Body of pancreas (tissue), 4 donors: ENCODE measurements at regions not wholly inside any gene's neighbourhood (a gene's known extent, or its start where the extent isn't known, plus 50 kb on each side); places are given as distances from the start of the nearest gene placed in this dataset.

Experiments used
- ATAC-seq: fragments of 150-250 bp; one replicate; pipeline ENCODE4 v1.9.1; 2016
- DNase-seq, 4 donors: peaks; one replicate each; pipeline ENCODE4 v3.0.0-alpha.2; 2019
- H3K27ac ChIP-seq, 4 donors: fragments of 200-600 bp; sonication (generic); 1 replicate in 3 of 4; 2 replicates in 1 of 4; pipeline versions ENCODE4 v1.5.1 to v1.6.1; 2016 to 2019; ENCODE audit warnings: mild to moderate bottlenecking in 1 of 4, mixed read lengths in 1 of 4, moderate library complexity in 1 of 4
- H3K27me3 ChIP-seq, 2 donors: fragments of 200-600 bp; sonication (generic); one replicate each; pipeline ENCODE4 v1.6.0; 2016; ENCODE audit warnings: mild to moderate bottlenecking in 1 of 2
- H3K36me3 ChIP-seq, 2 donors: fragments of 200-600 bp; sonication (generic); replicated peaks in 1 of 2; 2 replicates each; pipeline ENCODE4 v1.5.1; 2016; ENCODE audit warnings: low read depth in 2 of 2; ENCODE audit not compliant: insufficient read depth in 1 of 2
- H3K4me1 ChIP-seq: fragments of 200-600 bp; sonication (generic); one replicate; pipeline ENCODE4 v1.6.0; 2016
- H3K4me3 ChIP-seq, 2 donors: fragments of 200-600 bp; sonication (generic); 1 replicate in 1 of 2; 2 replicates in 1 of 2; pipeline ENCODE4 v1.5.1; 2016 to 2019
- H3K9me3 ChIP-seq, 3 donors: fragments of 200-600 bp; sonication (generic); 1 replicate in 2 of 3; 2 replicates in 1 of 3; pipeline ENCODE4 v1.5.1; 2016
- CTCF ChIP-seq, 7 experiments: fragments of 450-650 bp in 4 of 7; fragments of 200-600 bp in 3 of 7; sonication (generic) in 3 of 7; IDR thresholded peaks; one replicate each; pipeline ENCODE4 v1.5.1; 2016 to 2019; ENCODE audit warnings: antibody characterized with exemption in 7 of 7
- POLR2A ChIP-seq, 3 donors: fragments of 450-650 bp; IDR thresholded peaks; one replicate each; pipeline ENCODE4 v1.6.1; 2016; ENCODE audit warnings: antibody characterized with exemption in 3 of 3, mild to moderate bottlenecking in 2 of 3
- WGBS, 2 donors: methylation state at CpG; one replicate each; pipeline ENCODE4 v1.1.5; 2017; 5-methylcytosine and 5-hydroxymethylcytosine counted together
- intact Hi-C: fragments of 100-400 bp; cut with DNase I; formaldehyde crosslinking; loops from one replicate; pipeline ENCODE4 v1.15.1; 2023

- H3K9me3 ChIP-seq = no peaks in the 10 kb centered on the region
- peak overlapping the region in 2 of 4 donors; percentile 41 to 53 for H3K27ac ChIP-seq
- WGBS, 2 donors = 31 to 36% methylated on average over 1 of the region's 1 CpG
- DNase-seq (no peak), ATAC-seq (peak; percentile 15)
- H3K27me3 ChIP-seq = no peaks in the 10 kb centered on the region
- no peaks in the 10 kb centered on the region for H3K36me3 ChIP-seq
- H3K4me3 ChIP-seq = no peak overlapping the region
- no peak for TF ChIP-seq CTCF (IDR thresholded peaks at IDR 0.05)
- TF ChIP-seq POLR2A (IDR thresholded peaks at IDR 0.05) = no peak
- peaks cover 38% of the 10 kb centered on the region for H3K4me1 ChIP-seq
- intact Hi-C loops = no loop called here
Measured at GRCh38 chr1:94654459-94654858, 112.9 kb upstream of the F3 start.

GRCh38 chr1:94654031-94654430, 112.5 kb upstream of the F3 start:
- WGBS, 2 donors = 14 to 15% methylated on average over 1 of the region's 1 CpG
- peaks cover 38% of the 10 kb centered on the region for H3K4me1 ChIP-seq
- ATAC-seq (peak; percentile 45), DNase-seq (peak in 1 of 4 donors; percentile 25)
- no peaks in the 10 kb centered on the region for H3K27me3 ChIP-seq
- no peak overlapping the region for H3K4me3 ChIP-seq
- H3K27ac ChIP-seq = peak overlapping the region in 2 of 4 donors; percentile 41 to 53
- no peaks in the 10 kb centered on the region for H3K9me3 ChIP-seq
- intact Hi-C loops = no loop called here
- no peak for TF ChIP-seq CTCF (IDR thresholded peaks at IDR 0.05)
- TF ChIP-seq POLR2A (IDR thresholded peaks at IDR 0.05) = no peak
- no peaks in the 10 kb centered on the region for H3K36me3 ChIP-seq

- Histone ChIP-seq H3K4me1 (peaks cover 40% of the 10 kb centered on the region), H3K4me3 (no peak overlapping the region), H3K27me3 (no peaks in the 10 kb centered on the region), H3K27ac (peak overlapping the region in 2 of 4 donors; percentile 41 to 53), H3K9me3 (no peaks in the 10 kb centered on the region), H3K36me3 (no peaks in the 10 kb centered on the region)
- TF ChIP-seq CTCF (IDR thresholded peaks at IDR 0.05) (no peak), POLR2A (IDR thresholded peaks at IDR 0.05) (no peak)
- intact Hi-C loops = no loop called here
- DNase-seq = no peak
- ATAC-seq = no peak
- WGBS, 2 donors = 62 to 82% methylated on average over 3 of the region's 3 CpGs
Measured at GRCh38 chr1:94653454-94653853, 111.9 kb upstream of the F3 start.

GRCh38 chr1:94651076-94651475, 109.5 kb upstream of the F3 start:
- WGBS, 2 donors = 89 to 99% methylated on average over 2 of the region's 2 CpGs
- no peak for TF ChIP-seq POLR2A (IDR thresholded peaks at IDR 0.05)
- TF ChIP-seq CTCF (IDR thresholded peaks at IDR 0.05) = no peak
- intact Hi-C loops = no loop called here
- Histone ChIP-seq H3K4me1 (peaks cover 38% of the 10 kb centered on the region), H3K9me3 (no peaks in the 10 kb centered on the region), H3K27me3 (no peaks in the 10 kb centered on the region), H3K36me3 (no peaks in the 10 kb centered on the region), H3K27ac (no peak overlapping the region), H3K4me3 (no peak overlapping the region)
- DNase-seq (no peak), ATAC-seq (no peak)

- Histone ChIP-seq H3K4me3 (no peak overlapping the region), H3K36me3 (no peaks in the 10 kb centered on the region), H3K9me3 (no peaks in the 10 kb centered on the region), H3K4me1 (peaks cover 38% of the 10 kb centered on the region), H3K27ac (no peak overlapping the region), H3K27me3 (no peaks in the 10 kb centered on the region)
- DNase-seq (no peak), ATAC-seq (no peak)
- TF ChIP-seq CTCF (IDR thresholded peaks at IDR 0.05) (no peak), POLR2A (IDR thresholded peaks at IDR 0.05) (no peak)
- intact Hi-C loops = no loop called here
- 84 to 87% methylated on average over 2 of the region's 2 CpGs for WGBS, 2 donors
Measured at GRCh38 chr1:94650301-94650700, 108.7 kb upstream of the F3 start.
